ENCODE measurements at regions not wholly inside any gene's neighbourhood (a gene's known extent, or its start where the extent isn't known, plus 50 kb on each side); places are given as distances from the start of the nearest gene placed in this dataset.

DNA sequence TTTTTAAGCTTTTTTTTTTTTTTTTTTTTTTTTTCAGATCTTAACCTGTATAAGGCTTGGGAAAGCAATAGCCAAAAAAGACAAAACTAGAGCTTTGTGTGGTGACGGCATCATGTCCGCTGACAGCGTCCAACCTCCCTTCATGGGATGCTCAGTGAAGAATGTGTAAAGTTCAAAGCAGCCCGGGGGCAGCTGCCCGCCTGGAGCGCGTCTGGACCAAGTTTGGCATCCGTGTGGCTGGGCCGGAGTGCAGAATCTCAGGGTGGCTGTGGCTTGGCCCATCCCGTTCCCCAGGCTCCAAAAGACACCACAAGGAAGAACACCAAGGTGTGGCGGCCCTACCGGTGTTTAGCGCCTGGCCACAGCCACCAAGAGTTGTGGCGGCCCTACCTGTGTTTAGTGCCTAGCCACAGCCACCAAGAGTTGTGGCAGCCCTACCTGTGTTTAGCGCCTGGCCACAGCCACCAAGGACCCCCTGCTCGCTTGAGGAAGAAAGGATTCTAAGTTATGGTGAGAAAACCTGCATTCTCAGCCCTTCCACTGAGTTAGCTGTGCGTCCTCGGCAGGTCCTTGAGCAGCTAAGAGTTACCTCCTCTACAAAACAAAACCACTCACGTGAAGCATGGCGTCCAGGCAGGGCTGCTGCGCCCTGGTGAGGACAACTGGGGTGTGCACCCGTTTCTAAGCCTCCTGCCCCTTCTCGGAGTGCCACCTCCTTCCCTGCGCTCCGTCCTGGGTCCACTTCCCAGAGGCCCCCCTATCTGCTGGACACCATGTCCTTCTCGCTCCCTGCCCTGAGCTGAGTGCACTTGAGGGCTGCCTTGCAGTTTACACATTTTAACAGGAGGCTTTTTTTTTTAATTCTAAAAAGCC, 103.6 kb upstream of the SALL3 start:
- no peak for DNase-seq (ENCODE audit: low read depth)

DNA sequence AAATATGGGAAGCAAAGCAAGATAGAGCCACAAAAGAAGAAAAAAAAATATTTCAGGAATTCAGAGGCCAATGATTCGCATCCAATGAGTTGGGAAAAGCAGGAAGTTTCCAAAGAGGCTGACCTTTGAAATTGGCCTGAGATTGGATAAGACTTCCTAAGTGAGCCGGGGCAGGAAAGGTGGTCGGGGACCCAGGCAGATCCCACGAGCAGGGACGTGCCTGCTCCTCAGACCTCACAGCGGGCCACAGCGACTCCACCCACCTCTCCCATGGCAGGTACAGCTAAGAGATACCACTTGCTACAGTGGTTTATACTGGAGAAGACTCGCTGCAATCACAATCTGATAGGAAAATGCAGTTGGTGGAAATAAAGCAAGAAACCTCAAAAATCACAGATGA, 102.8 kb upstream of the SALL3 start:
- DNase-seq (ENCODE audit: low read depth) = no peak

DNA sequence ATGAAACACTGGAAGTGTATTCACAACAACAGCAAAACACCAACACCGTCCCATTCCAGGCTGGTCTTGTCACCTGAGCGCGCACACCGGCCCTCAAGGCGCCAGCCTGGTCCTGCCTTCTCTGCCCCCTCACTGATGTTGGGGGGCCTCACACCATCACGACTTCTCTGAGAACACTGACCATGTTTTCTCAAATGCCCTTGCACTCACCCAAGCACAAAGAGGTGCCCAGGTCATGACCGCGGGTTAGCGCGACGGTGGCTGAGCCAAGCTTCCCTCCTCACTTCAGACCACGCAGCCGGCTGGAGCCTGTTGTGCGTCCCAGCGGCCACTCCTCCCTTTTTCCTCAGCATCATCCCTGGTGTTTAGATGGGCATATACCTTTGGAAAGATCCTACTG, 101.3 kb upstream of the SALL3 start:
- no peak for DNase-seq (ENCODE audit: low read depth)

DNA sequence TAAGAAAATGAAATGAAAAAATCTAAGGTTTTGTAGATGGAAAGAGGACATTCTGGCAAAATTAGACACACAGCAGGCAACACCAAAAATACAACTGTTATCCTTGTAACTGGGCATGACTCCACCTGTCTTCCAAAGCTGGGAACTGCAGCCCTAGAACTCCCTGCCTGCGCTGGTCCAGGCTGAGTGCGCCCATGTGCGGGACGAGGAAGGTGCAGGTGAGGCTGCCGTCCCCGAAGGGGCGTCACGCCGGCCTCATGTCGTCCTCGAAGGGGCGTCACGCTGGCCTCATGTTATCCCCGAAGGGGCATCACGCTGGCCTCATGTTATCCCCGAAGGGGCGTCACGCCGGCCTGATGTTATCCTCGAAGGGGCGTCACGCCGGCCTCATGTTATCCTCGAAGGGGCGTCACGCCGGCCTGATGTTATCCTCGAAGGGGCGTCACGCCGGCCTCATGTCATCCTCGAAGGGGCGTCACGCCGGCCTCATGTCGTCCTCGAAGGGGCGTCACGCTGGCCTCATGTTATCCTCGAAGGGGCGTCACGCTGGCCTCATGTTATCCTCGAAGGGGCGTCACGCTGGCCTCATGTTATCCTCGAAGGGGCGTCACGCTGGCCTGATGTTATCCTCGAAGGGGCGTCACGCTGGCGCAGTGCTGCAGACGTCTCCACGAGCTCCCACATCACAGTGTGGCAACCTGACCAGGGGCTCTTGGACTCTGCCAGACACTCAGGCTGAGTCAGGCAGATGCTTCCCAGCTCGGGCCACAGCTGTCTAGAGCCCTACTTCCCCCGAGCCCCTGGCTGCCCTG, 100.3 kb upstream of the SALL3 start:
- peak; percentile 3 for DNase-seq (ENCODE audit: low read depth)

DNA sequence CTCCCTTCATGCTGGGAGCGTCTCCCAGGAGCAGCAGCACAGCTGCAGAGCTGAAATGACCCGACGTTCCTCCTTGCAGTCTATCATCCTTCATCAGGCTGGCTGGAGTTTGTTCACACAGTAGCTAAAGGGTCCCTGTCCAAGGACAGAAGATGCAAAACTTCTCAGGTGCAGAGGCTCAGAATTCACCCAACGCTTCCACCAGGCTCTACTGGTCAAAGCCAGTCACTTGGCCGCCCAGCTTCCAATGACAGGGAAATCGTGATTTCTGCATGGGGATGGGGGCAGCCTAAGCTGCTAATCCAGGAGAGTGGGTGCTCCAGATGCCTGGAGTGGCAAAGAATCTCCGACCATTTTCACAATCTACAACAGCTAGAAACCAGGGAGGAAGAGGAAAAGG, 97.0 kb upstream of the SALL3 start:
- DNase-seq (ENCODE audit: low read depth) = no peak

DNA sequence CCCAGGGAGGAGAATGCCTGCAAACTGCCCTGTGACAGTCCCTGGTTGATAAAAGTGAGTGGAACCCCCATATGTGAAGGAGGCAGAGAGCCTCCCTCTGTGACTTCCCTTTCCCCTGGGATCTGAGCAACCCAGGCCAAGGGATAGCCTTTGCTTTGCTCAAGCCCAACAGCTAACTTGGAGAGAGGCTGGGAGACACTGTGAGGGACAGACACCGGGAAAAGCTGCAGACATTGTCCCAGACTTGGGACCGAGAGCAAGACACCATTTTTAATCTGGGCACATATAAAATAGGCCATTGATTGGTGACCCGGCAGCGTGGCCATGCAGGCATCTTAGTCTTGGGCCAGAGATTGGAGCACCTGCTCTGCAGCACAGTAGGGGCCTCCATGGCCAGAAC, 96.1 kb upstream of the SALL3 start:
- no peak for DNase-seq (ENCODE audit: low read depth)

DNA sequence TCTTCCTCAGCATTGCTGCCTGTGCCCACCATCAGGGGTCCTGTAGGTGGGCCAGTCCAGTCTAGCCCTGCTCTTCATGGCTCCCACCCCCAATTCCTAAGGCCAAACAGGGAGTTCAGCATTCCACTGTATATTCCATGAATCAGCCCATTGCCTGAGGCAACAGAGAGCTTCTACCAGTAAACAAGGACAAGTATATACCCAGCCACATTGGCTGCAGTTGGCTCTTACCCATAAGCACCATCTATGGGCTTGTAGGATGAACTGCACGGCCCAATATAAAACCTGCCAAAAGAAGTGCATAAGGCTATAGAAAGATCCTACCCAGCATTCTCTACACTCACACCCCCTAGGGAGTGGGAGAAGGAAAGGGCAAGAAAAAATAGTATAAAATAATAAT, 95.1 kb upstream of the SALL3 start:
- DNase-seq (ENCODE audit: low read depth) = no peak

DNA sequence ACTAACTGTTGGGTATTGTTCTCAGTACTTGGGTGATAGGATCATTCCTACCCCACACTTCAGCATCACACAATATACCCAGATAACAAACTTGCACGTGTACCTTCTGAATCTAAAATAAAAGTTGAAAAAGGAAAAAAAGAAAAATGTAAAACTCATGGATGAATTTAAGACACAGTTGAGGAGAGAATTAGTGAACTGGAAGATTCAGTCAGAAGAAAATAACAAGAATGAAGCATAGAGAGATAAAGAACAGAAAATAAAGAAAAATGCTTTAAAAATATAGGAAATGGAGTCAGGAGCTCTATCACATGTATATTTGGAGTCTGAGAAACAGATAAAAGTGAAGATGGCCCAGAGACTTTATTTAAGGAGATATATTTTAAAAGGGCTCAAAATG, 90.4 kb upstream of the SALL3 start:
- DNase-seq (ENCODE audit: low read depth) = no peak

DNA sequence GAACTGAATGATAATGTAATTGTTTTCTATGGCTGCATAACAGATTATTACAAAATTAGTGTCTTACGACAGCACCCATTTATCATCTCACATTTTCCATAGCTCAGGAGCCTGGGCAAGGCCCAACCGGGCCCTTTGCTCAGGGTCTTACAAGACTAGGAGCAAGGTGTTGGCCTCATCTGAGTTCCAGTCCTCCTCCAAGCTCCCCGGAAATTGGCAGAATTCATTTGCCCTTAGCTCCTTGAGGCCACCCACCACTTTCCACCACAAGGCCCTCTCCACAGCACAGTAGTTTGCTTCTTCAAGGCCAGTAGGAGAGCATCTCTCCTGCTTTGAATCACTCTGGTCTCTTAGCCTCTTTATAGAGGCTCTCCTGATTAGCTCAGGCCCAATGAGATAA, 89.2 kb upstream of the SALL3 start:
- no peak for DNase-seq (ENCODE audit: low read depth)

DNA sequence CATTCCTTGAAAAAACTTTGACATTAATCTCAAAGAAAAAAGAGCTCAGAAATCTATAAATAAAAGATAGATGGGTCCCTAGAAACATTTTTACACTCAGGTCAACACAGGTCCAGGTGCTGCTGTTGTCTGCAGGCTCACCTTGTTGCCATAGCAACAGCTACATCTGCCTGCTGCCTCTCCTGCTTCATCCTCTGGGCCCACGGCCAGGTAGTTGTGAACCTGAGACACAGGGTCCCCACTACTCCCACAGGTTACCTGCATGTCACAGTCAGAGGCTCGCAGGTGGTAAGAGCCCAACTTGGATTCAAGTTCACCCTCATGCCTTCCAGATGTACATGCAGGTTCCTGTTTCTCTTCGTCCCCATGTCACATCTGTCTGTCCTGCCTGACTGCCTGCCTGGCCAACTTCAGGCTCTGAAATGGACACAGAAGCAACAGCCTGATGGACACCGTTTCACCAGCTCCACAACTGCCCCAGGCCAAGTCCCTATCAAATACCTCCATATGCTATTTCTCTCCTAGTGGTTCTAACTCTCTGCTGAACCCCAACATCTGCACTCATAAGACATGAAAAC, 88.3 kb upstream of the SALL3 start:
- DNase-seq (ENCODE audit: low read depth) = no peak

DNA sequence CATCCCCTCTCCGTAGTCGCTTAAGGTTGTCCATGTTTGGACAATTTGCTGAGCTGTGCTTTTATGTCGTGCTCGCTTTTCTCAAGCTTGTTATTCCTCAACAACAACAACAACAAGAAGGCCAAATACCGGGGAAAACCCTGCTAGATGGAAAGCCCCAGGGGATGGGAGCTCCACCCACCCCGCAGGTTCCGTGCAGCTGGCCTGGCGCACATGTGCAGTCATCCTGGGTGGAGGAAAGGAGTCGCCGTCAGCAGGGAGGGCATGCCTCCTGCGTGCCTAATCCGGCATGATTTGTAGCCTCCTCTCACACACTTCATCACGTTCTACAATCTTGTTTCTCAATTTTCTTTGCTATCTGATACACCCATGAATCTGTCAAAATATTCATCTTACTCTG, 87.4 kb upstream of the SALL3 start:
- no peak for DNase-seq (ENCODE audit: low read depth)

DNA sequence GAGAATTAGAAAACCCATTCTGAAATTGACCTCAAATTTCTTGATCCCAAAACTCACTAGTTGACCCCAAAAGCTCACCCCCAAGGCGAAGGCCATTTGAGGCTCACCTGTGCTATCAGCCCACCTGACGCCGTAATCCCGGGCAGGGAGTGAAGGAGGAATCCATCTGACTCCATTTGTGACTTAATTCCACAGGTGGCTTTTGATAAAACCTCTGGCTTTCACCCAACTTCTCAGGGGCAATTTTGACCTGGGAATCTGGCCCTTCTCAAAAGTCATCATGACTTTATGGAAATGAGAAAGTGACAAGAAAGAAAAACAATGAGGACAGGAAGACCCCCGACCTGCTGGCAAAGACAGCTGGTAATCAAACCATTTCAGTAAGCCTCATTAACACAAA, 86.9 kb upstream of the SALL3 start:
- DNase-seq (ENCODE audit: low read depth) = no peak

DNA sequence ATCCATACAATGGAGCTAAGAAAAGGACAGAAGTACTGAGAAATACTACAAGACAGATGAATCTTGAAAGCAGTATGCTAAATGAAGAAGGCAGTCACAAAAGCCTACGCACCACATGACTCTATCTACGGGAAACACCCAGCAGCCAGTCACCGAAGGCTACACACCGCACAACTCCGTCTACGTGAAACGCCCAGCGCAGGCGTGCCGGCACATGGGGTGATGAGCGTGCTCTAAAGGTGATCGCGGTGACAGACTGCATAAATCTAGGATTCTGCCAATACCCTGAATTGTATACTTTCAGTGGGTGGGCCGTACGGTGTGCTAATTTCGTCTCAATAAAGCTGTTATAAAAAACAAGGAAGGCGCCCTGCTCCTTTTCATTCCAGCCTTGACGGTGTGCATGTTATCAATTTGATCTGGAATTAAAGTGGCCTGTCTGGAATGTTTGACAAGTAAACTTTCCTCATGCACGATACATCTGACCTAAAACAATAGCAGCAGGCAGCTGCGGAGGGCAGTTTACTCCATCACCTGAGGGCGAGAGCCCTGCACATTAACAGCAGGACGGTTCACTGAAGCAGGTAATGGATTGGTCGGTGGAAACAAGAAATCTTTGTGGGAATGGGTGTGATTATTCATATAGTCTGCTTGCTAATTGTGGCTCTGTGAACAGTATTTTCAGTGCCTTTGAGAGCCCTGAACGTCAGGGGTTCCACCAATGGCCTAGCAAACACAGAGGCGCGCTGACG, 86.2 kb upstream of the SALL3 start:
- no peak for DNase-seq (ENCODE audit: low read depth)

DNA sequence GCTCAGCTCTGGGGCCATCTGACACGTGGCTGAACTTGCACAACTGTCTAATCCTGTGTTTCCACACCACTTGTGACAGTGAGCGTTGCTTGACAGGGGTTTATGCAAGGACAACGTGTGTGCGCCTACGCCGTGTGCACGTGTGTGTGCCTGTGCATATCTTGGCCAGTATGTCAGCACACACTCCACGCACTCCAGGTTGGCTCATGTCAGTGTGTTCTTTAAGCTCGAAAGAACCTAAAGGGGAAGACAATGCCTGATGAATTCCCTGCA, 85.6 kb upstream of the SALL3 start:
- DNase-seq (ENCODE audit: low read depth) = no peak

DNA sequence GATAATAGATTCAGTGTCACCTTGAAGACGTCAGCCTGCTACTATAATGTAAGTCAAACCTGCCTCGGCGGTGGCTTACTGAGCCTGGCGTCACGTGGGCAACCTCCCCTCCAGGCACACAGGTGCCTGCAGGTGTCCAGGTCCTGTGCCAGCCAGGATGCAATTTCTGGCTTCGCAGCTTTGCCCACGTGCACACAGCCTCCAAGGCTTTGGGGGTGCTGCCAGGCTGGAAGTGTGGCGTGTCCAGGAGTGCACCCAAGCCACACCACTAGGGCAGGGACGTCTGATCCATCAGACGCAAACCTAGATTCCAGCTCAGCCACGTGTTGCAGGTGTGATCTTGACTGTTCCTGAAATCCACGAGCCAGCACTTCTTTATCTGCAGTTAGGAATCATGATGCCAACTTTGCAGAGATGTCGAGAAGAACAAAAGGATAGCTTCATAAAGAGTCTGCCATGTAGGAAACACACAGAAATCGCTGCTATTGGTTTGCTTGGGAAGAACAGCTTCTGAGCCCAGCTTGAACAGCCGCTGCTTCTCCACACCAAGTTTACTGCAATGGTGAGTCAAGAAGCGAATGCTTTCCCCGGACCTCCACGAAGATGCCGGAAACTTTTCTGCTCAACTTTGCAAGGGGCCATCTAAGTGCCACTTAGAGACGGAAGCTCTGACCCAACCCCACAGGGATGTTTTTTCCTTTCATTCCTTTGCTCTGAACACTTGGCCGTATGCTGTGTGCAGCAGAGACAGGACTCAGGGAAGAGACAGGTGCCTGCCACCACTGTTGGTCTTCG, 84.2 kb upstream of the SALL3 start:
- DNase-seq (ENCODE audit: low read depth) = no peak

DNA sequence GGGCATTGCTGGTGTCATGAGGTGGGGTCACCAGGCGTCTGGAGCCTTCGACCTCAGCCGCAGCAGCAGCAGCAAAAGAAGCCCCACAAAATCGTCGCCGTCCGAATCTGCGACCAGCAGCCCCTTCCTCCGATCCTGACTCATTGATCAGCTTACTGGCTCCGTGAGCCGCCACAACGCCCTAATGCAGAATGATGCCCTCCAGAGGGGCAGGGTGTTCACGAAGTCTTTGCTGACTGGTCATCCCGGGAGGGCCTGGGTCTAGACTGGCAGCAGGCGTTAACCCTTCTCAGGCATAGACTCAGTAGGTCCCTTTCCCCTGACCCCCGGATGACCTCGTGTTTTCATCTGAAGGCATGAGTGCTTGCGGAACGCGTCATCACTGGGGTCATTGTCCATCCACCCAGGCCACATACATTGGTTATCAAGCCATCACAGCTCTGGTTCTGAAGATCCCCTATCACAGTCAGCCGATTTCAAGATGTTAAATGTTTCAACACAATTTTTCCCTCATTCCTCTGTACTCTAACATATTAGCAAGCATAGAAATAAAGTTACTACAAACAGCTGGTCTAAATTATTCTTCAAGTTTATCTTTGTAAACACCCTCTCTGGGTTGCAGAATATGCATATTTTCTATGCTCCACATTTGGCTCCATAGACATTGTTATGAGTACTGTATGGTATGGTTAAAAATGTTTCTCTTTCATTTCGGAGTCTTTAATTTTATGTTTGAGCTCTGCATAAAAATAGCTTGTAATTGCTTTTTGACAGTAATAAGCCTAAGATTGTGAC, 83.3 kb upstream of the SALL3 start:
- no peak for DNase-seq (ENCODE audit: low read depth)

DNA sequence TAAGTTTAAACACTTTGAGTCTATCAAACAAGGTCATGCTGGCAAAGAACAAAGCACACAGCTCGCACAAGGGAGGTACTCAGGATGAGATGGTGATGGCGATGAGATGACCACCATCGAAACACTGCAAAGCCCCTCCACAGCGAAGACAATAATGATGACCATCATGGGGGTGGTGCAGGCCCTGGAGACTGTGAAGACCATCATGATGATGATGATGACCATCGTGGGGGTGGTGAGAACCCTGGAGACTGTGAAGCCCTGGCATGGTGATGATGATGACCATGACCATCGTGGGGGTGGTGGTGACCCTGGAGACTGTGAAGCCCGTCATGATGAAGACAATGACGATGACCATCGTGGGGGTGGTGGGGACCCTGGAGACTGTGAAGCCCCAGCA, 81.6 kb upstream of the SALL3 start:
- DNase-seq (ENCODE audit: low read depth) = no peak

DNA sequence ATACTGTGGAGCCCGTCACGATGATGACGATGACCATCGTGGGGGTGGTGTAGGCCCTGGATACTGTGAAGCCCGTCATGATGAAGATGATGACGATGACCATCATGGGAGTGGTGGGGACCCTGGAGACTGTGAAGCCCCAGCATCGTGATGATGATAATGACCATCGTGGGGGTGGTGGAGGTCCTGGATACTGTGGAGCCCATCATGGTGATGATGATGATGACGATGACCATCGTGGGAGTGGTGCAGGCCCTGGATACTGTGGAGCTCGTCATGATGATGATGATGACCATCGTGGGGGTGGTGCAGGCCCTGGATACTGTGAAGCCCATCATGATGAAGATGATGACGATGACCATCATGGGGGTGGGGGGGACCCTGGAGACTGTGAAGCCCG, 81.0 kb upstream of the SALL3 start:
- DNase-seq (ENCODE audit: low read depth) = no peak

DNA sequence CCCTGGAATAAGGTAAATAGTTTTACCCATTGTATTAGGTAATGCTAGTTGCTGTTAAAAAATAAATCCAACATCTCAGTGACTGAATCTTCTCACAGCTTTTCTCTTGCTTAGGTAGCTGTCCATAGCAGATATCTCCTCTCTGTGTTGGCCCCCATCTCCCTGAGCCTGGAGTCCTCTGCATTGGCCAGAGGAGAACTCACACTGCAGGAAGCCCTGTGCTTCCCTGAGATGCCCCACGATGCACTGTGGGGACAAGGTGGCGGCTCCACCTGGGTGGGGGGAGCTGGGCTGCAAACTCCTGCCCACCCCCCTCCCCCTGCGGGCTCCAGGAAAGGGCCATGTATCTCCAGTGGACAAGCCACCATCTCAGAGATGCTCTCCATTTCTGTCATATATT, 80.4 kb upstream of the SALL3 start:
- DNase-seq (ENCODE audit: low read depth) = no peak

DNA sequence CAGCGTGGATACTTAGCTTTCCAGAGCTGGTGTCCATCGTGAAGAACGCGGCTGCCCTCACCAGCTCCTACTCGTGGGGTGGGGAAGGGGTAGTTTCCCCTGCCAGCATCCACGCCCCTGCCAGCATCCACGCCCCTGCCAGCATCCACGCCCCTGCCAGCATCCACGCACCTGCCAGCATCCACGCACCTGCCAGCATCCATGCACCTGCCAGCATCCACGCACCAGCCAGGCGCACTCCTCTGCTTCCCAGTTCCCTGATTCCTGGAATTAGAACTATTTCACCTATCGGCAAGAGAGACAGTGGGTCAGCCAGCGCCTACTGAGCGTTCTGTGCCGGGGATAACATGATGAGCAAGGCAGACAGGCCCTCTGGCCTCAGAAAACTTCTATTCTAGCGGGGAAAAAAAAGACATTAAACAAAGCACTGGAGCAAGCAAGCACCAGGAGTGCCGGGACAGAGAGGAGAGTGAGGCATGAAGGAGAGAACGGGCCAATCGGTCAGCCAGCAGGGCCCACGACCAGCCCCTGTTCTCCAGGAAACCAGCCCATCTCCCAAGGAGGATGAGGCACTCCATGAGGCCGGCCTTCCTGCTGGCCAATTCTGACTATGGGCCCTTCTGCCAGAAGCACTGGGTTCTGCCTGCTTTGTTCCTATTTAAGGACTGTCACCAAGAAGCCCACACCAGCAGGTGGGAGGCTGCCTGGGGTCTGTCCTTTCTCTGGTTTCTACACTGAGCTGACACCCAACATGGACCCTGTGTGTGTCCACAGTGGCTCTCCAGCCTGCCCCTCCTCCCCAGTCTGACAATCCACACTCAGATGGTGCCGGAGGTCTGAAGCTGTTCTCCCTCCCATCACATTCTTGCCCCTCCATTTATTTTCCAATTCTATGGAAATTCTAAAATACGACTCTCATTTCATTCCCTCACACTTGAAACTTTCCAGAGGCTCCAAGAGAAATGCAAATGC, 78.4 kb upstream of the SALL3 start:
- no peak for DNase-seq (ENCODE audit: low read depth)

All from M059J (cell line).